ENCODE measurements at regions not wholly inside any gene's neighbourhood (a gene's known extent, or its start where the extent isn't known, plus 50 kb on each side); places are given as distances from the start of the nearest gene placed in this dataset.

GRCh38 chrX:109936598-109936997 lies 66.3 kb upstream of the TMEM164 start:
- 77% methylated on average over 4 of the region's 4 CpGs for WGBS (ENCODE audit: missing lambda C conversion rate)
- TF ChIP-seq TP53 (CRISPR knock-in tag; IDR thresholded peaks at IDR 0.05): no peak
- no peak for TF ChIP-seq POLR2A (IDR thresholded peaks at IDR 0.05; ENCODE audit: low read length)
- no peak for TF ChIP-seq ZC3H11A (IDR thresholded peaks at IDR 0.05)
- no peak for TF ChIP-seq HOXB13 (CRISPR knock-in tag; IDR thresholded peaks at IDR 0.05; ENCODE audit: low read depth)
- no peak for TF ChIP-seq SMC3 (IDR thresholded peaks at IDR 0.05)
- no peak for TF ChIP-seq MYC (IDR thresholded peaks at IDR 0.05; ENCODE audit: borderline replicate concordance, low read length)
- DNase-seq (ENCODE audit: low read depth in 1 of 2, low spot score in 1 of 2) (no peak), ATAC-seq (no peak), FAIRE-seq (no peak)
- ChIA-PET CTCF (interaction anchor here (1.2 to 2.2 kb wide), 3 partner anchors 21 to 210 kb away, joined by 3 to 5 read pairs (median 5); no protein-coding TSS in a partner anchor), POLR2A (no interaction called here)
- Histone ChIP-seq H3K9me3 (no peaks in the 10 kb centered on the region), H3K4me1 (no peaks in the 10 kb centered on the region), H3K27ac (no peak overlapping the region), H3K4me2 (no peak overlapping the region), H3K4me3 (no peak overlapping the region)

- CTCF ChIA-PET: interaction anchor here (0.6 to 1.4 kb wide), 4 partner anchors 15 to 1357 kb away, joined by 3 to 4 read pairs (median 4); no protein-coding TSS in a partner anchor
- POLR2A ChIA-PET: no interaction called here
- TF ChIP-seq PHF8 (IDR thresholded peaks at IDR 0.05; ENCODE audit: borderline replicate concordance, low read depth) (no peak), CHD2 (IDR thresholded peaks at IDR 0.05; ENCODE audit: low read length, partially characterized antibody) (no peak), ATOH8 (CRISPR knock-in tag; IDR thresholded peaks at IDR 0.05; ENCODE audit: low read depth) (no peak), ZNF302 (CRISPR knock-in tag; IDR thresholded peaks at IDR 0.05) (no peak), MAX (IDR thresholded peaks at IDR 0.05) (no peak), ZFP36 (IDR thresholded peaks at IDR 0.05; ENCODE audit: borderline replicate concordance, partially characterized antibody) (no peak), SREBF2 (IDR thresholded peaks at IDR 0.05) (no peak), ELK1 (IDR thresholded peaks at IDR 0.05; ENCODE audit: low read depth, low read length) (no peak), KDM5A (IDR thresholded peaks at IDR 0.05) (no peak), BHLHE40 (IDR thresholded peaks at IDR 0.05; ENCODE audit: low read depth, low read length) (no peak), KDM1A (IDR thresholded peaks at IDR 0.05; ENCODE audit: low read depth) (no peak), EHF (CRISPR knock-in tag; IDR thresholded peaks at IDR 0.05) (no peak), TP53 (CRISPR knock-in tag; IDR thresholded peaks at IDR 0.05) (no peak), USF2 (IDR thresholded peaks at IDR 0.05) (no peak), BCL3 (IDR thresholded peaks at IDR 0.05) (no peak), JUN (IDR thresholded peaks at IDR 0.05) (no peak), HOXB5 (CRISPR knock-in tag; IDR thresholded peaks at IDR 0.05) (no peak), HOXA7 (CRISPR knock-in tag; IDR thresholded peaks at IDR 0.05) (no peak), MYC (IDR thresholded peaks at IDR 0.05; ENCODE audit: borderline replicate concordance, low read length) (no peak)
- no peak overlapping the region for H3K27ac ChIP-seq
- no peak overlapping the region for H3K4me3 ChIP-seq
- ATAC-seq (no peak), DNase-seq (ENCODE audit: low read depth in 1 of 2, low spot score in 1 of 2) (no peak), FAIRE-seq (no peak)
- H3K4me2 ChIP-seq: no peak overlapping the region
- WGBS (ENCODE audit: missing lambda C conversion rate): 63% methylated on average over 2 of the region's 2 CpGs
- no peaks in the 10 kb centered on the region for H3K9me3 ChIP-seq
- no peaks in the 10 kb centered on the region for H3K4me1 ChIP-seq
Measured at GRCh38 chrX:109939498-109939897, 63.4 kb upstream of the TMEM164 start.
